Activated naive CD4-positive, alpha-beta T cell treated with anti-CD3 and anti-CD28 coated beads, Interleukin-2, amount 50 U/mL, for 24 hours (primary cell): ENCODE measurements at regions not wholly inside any gene's neighbourhood (a gene's known extent, or its start where the extent isn't known, plus 50 kb on each side); places are given as distances from the start of the nearest gene placed in this dataset.

Source experiments
- H3K27ac Mint-ChIP-seq: one replicate; pipeline ENCODE4 v1.8.0; 2021; ENCODE audit warnings: mild to moderate bottlenecking, mixed read lengths
- H3K27me3 Mint-ChIP-seq: one replicate; pipeline ENCODE4 v1.8.0; 2021; ENCODE audit warnings: mixed read lengths
- H3K36me3 Mint-ChIP-seq: one replicate; pipeline ENCODE4 v1.8.0; 2021; ENCODE audit warnings: mixed read lengths
- H3K4me1 Mint-ChIP-seq: one replicate; pipeline ENCODE4 v1.8.0; 2021; ENCODE audit warnings: mixed read lengths
- H3K4me3 Mint-ChIP-seq: one replicate; pipeline ENCODE4 v1.8.0; 2021; ENCODE audit warnings: mild to moderate bottlenecking, mixed read lengths
- H3K9me3 Mint-ChIP-seq: one replicate; pipeline ENCODE4 v1.8.0; 2021; ENCODE audit warnings: mixed read lengths

DNA sequence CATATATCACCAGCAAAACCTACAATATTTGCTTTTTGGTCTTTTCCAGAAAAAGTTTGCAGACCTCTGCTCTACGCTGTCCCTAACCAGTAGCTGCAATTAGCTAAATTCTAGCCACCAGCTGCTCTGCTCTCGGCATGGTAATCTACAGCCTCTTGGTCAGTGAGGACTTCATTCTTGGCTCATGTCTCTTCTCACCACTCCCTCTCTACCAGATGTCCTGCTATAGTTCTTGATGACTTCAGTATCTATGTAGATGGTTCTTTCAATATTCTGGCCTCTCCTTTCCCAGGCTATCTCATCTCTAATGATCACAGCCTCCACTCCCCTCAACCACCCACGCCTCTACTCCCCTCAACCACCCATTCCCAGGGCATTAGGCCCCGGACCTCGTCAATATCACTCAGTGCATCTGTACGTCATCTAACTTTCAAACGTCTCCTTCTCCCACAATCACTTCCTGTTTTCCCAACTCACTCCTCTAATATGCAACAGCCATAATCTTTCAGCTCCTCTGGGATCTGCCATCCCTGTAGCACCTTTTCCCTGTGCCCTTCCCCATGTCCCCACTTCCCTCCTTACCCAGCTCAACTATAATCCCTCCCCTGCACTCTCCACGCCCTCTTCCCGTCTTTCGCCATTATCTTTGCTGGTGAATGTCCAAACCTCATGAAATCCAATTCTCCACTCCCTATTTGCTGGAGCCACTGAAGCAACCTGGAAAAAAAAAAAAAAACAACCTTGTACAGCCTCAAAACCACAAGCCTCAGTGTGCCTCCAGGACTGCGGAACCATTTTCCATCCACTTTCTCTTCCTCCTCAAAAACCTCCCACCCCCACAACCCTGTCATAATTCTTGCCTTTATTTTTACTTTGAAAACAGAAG lies 429.4 kb upstream of the PROK2 start:
- Mint-ChIP-seq H3K9me3 (no peaks in the 10 kb centered on the region), H3K36me3 (no peaks in the 10 kb centered on the region)

DNA sequence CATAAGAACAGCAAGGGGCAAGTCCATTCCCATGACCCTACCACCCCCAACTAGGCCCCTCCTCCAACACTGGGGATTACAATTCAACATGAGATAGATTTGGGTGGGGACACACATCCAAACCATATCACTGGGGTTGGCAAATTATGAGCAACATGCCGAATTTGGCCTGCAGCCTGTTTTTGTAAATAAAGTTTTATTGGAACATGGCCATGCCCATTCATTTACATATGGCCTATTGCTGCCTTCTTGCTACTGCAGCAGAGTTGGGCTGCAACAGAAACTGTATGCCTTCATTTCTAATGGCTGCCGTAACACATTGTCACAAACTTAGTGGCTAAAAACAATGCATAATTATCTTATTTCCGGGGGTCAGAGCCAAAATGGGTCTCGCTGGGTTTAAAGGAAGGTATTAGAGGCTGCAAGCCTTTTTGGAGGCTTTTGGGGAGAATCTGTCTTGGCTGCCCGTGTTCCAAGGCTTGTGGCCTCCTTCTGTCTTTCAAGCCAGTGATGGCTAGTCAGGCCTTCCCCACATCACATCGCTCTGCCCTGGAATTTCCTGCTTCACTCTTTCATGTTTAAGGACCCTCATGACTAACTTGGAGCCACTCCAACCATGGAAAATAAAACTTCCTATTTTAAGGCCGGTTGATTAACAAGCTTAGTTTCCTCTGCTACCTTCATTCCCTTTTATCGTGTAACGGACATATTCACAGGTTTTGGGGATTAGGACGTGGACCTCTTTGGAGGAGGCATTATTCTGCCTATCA lies 428.5 kb upstream of the PROK2 start:
- Mint-ChIP-seq H3K27ac (no peak overlapping the region), H3K4me1 (peaks cover 5% of the 10 kb centered on the region)

More for the DNA sequence above, 429.4 kb upstream of the PROK2 start:
- peaks cover 5% of the 10 kb centered on the region for H3K4me1 Mint-ChIP-seq
- no peak overlapping the region for H3K27ac Mint-ChIP-seq
- H3K4me3 Mint-ChIP-seq: no peak overlapping the region
- H3K27me3 Mint-ChIP-seq: no peaks in the 10 kb centered on the region

DNA sequence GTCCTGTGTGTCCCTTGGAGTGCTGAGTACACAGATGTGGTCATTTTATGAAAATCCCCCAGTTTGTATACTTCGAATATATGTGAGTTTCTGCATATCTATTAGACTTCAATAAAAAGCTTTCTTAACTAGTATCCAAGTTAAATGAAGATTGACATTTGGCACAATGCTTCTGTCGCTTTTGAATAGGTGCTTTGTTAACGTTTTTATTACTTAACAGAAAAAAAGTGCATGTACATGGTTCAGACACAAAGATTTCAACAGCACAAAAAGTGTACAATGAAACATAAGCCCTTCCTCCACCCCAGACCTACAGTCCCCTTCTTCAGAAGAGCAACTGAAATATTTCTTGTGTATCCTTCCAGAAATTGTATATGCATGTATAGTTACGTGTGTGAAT lies 427.4 kb upstream of the PROK2 start:
- H3K4me1 Mint-ChIP-seq: peaks cover 5% of the 10 kb centered on the region
- no peaks in the 10 kb centered on the region for H3K36me3 Mint-ChIP-seq
- H3K9me3 Mint-ChIP-seq: no peaks in the 10 kb centered on the region
- no peak overlapping the region for H3K27ac Mint-ChIP-seq
- H3K4me3 Mint-ChIP-seq: no peak overlapping the region
- H3K27me3 Mint-ChIP-seq: no peaks in the 10 kb centered on the region

More for the DNA sequence above, 428.5 kb upstream of the PROK2 start:
- no peak overlapping the region for H3K4me3 Mint-ChIP-seq
- no peaks in the 10 kb centered on the region for H3K9me3 Mint-ChIP-seq
- H3K27me3 Mint-ChIP-seq: no peaks in the 10 kb centered on the region
- no peaks in the 10 kb centered on the region for H3K36me3 Mint-ChIP-seq

DNA sequence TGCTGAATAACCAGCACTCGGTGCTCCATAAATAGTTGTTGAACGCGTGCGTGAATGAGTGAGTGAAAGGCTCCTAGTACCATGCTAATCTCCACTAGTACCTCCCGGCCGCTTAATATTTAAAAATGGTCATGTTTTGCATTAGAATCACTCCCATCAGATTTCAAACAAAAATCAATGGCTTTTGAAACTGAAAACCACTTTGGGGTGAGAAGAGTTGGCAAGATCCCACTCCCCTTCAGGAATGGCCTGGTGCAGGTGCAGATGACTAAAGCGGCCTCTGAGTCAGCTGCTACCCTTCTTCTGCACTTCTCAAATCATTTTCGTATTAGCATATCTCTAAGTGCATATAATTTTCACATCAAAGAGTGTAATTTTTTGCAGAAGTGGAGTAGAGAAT lies 425.3 kb upstream of the PROK2 start:
- Mint-ChIP-seq H3K27ac (no peak overlapping the region), H3K4me1 (peaks cover 5% of the 10 kb centered on the region), H3K27me3 (no peaks in the 10 kb centered on the region), H3K9me3 (no peaks in the 10 kb centered on the region), H3K36me3 (no peaks in the 10 kb centered on the region), H3K4me3 (no peak overlapping the region)

DNA sequence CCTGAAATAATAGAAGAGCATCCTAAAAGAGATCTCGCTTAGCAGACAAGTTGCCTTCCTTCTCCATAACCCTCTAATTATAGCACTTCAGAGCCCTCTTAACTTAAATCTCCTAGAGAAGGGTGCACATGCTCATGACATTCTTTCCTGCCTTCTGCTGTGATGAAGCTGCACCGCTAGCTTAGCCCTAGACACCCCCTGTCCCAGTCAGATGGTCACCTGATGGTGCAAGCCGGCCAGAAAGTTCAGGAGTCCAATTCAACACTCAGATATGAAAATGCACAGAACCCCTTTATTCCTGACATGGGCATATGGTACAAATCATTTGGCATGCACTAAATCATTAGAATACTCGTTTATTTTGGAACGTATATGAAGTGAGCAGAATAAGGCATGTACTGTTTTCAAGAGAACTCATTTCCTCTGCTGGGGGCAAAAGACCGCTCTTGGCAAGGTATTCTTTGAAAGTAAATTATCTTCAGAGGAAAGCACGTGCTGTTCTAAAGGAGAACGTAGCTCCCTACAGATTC lies 420.4 kb upstream of the PROK2 start:
- Mint-ChIP-seq H3K9me3 (no peaks in the 10 kb centered on the region), H3K4me1 (peaks cover 2% of the 10 kb centered on the region), H3K27ac (no peak overlapping the region), H3K36me3 (no peaks in the 10 kb centered on the region), H3K27me3 (peaks cover 1% of the 10 kb centered on the region), H3K4me3 (no peak overlapping the region)

DNA sequence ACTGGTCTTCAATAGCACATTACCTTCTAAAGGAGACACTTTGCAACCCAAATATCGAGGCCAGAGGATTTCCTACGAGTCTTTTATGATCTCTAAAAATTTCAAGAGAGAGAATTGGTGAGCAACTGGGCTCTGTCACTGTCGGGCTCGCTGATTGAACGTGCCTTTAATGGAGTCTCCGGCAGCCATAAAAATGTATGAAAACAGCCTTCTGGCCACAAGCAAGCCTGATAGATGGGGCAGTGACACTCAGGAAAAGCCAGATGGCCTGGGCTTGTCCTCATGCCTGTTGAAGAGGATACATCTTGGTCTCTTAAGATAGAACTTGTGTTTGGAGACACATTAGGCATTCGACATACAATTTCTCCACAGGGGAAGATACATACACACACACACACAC lies 419.5 kb upstream of the PROK2 start:
- Mint-ChIP-seq H3K36me3 (no peaks in the 10 kb centered on the region), H3K9me3 (no peaks in the 10 kb centered on the region), H3K27ac (no peak overlapping the region)

DNA sequence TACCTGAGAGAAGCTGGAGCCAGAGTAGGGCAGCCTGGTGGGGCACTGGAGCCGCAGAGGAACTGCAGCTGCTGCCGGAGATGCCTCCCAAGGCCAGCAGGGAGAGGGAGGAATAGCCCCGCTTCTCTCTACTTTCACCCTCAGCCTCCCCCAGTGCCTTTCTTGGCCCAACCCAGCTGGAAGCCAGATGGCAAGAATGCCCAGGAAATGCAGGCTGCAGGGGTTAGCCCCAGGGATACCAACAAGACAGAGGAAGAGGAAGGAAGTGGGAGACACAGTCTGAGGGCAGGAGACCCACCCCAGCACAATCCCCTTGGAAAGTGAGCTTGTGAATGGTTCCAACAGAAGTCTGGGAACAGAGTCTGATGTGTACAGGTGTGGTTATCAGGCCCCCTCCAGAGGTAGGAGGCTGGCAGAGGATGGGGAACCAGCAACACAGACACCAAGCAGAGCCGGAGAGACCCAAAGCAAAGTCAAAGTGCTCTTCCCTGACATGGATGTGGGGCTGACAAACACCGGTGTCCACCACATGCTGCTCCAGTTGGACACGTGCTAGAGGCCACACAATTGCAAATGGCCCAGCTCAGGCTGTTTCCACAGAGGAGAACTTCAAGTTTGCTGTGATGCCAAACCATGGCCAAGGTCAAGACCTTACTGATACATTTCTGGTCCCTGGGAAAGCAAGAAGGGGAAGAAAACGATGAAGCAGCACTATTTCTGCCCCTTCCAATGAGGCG lies 418.8 kb upstream of the PROK2 start:
- Mint-ChIP-seq H3K4me1 (no peaks in the 10 kb centered on the region), H3K27ac (no peak overlapping the region), H3K36me3 (no peaks in the 10 kb centered on the region), H3K4me3 (no peak overlapping the region), H3K9me3 (no peaks in the 10 kb centered on the region), H3K27me3 (peaks cover 1% of the 10 kb centered on the region)

More for the DNA sequence above, 419.5 kb upstream of the PROK2 start:
- Mint-ChIP-seq H3K4me1 (no peaks in the 10 kb centered on the region), H3K27me3 (peaks cover 1% of the 10 kb centered on the region), H3K4me3 (no peak overlapping the region)

DNA sequence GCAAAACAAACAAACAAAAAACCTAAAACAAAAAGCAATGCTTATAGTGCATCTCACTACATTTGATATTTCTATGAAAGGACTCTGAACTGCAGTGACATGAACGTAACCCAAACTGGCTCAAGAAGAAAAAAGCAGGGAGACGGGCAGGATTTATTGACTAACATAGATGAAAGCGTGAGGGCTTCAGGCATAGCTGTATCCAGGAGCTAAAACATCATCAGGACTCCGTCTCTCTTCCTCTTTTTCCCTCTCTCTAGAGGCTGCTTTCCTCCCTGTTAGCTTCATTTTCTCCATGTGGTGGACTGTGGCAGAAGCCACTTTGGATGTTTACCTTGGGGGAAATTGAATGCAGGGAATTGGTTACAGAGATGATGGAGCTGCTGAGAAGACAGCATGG lies 418.2 kb upstream of the PROK2 start:
- Mint-ChIP-seq H3K4me1 (no peaks in the 10 kb centered on the region), H3K4me3 (no peak overlapping the region), H3K27me3 (peaks cover 1% of the 10 kb centered on the region), H3K36me3 (no peaks in the 10 kb centered on the region), H3K9me3 (no peaks in the 10 kb centered on the region), H3K27ac (no peak overlapping the region)

DNA sequence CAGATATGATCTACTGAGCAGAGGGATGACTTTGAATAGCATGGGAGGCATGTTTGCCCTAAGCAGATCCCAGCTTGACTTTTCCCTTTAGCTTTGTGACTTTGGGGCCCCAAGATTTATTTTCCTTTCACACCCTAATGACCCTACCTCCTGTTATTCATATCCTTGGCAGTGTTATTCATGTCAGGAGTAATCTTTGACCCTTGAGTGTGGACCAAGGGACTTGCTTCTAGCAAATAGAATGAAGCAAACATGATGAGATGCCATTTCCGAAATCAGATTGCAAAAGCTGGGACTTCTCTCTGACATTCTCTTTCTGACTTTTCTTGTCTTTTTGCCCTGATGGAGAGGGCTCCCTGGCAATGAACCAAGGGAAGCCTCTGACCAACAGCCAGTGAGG lies 415.4 kb upstream of the PROK2 start:
- Mint-ChIP-seq H3K4me3 (no peak overlapping the region), H3K36me3 (no peaks in the 10 kb centered on the region), H3K27me3 (peaks cover 1% of the 10 kb centered on the region), H3K27ac (no peak overlapping the region), H3K4me1 (no peaks in the 10 kb centered on the region), H3K9me3 (no peaks in the 10 kb centered on the region)

DNA sequence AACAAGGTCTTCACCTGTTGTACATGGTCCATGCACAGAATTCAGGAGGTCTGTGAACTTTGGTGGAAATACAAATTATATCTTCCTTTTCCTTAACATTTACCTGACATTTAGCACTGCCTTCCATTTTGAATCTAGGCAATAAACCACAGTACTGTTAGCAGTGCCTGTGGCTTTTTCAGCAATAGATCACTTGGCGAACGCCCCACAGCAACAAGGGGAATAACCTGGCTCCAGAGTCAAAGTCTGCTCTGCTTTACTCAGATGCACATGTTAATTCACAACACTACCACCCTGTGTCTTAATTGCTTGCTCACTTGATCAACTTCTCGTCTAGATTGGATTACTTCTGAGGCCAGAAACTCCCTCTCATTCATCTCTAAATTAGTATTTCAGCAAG lies 414.6 kb upstream of the PROK2 start:
- Mint-ChIP-seq H3K4me1 (no peaks in the 10 kb centered on the region), H3K4me3 (no peak overlapping the region), H3K36me3 (no peaks in the 10 kb centered on the region)

DNA sequence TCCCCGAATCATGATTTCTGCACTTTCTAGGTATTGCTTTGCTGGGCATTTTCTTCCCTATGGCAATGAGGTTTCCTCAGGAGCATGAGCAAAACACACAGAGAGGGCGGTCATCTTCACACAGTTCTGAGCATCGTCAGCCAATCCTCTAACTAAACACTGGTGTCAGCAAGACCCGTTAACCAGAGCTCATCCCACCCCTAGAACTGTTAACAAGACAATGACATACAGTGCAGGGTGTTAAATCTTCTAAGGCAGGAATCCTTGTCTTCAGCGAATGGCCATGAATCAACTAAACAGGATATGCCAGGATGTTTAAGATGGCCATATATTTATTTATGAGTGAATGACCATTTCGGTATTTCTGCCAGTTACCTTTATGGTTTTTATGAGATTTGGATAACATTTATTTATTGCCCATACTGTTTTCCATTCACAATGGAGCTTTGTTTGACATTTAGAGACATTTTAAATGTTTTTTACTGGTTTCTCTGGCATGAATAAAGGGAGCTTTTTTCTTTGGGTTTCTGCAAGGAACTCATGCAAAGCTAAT lies 411.5 kb upstream of the PROK2 start:
- no peaks in the 10 kb centered on the region for H3K36me3 Mint-ChIP-seq

More for the DNA sequence above, 414.6 kb upstream of the PROK2 start:
- H3K27ac Mint-ChIP-seq: no peak overlapping the region
- H3K27me3 Mint-ChIP-seq: peaks cover 1% of the 10 kb centered on the region
- no peaks in the 10 kb centered on the region for H3K9me3 Mint-ChIP-seq

DNA sequence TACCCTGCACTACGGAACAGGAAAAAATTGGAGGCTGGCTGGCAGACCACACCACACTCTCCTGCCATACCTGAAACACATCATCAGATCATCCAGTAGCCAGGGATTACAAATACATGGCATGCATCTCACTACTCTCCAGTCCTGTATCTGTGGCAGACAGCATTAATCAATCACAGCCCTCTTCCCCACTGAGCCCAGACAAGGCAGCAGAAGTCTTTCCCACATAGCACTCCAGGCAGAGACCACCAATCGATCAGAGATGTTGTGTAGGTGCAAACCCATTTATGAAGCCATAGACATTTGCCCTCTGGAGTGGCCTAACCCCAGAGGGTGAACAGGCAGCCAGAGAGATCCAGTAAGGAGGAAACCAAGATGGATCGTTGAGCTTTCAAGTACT lies 410.9 kb upstream of the PROK2 start:
- Mint-ChIP-seq H3K9me3 (peaks cover 5% of the 10 kb centered on the region), H3K4me1 (no peaks in the 10 kb centered on the region), H3K27ac (no peak overlapping the region), H3K36me3 (no peaks in the 10 kb centered on the region), H3K4me3 (no peak overlapping the region), H3K27me3 (no peaks in the 10 kb centered on the region)

More for the DNA sequence above, 411.5 kb upstream of the PROK2 start:
- no peak overlapping the region for H3K4me3 Mint-ChIP-seq
- no peak overlapping the region for H3K27ac Mint-ChIP-seq
- no peaks in the 10 kb centered on the region for H3K27me3 Mint-ChIP-seq
- H3K4me1 Mint-ChIP-seq: no peaks in the 10 kb centered on the region
- peaks cover 5% of the 10 kb centered on the region for H3K9me3 Mint-ChIP-seq

DNA sequence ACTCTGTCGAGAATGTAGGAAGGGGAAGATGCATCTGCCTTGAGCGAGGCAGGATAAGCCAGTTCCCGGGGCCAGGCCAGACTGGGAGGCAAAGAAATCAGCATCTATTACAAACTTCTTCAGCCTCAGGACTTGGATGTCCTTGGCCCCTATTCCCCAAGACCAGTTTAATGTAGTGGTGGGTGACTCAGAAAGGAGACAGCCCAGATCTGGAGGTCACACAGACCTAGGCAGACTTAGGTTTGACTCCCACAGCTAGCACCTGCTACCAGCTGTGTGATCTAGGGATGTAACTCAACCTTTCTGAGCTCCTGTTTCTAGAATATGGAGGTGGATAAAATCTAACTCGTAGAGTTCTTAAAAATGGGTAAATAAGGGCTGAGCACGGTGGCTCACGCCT lies 409.5 kb upstream of the PROK2 start:
- no peak overlapping the region for H3K27ac Mint-ChIP-seq
- peaks cover 5% of the 10 kb centered on the region for H3K9me3 Mint-ChIP-seq

DNA sequence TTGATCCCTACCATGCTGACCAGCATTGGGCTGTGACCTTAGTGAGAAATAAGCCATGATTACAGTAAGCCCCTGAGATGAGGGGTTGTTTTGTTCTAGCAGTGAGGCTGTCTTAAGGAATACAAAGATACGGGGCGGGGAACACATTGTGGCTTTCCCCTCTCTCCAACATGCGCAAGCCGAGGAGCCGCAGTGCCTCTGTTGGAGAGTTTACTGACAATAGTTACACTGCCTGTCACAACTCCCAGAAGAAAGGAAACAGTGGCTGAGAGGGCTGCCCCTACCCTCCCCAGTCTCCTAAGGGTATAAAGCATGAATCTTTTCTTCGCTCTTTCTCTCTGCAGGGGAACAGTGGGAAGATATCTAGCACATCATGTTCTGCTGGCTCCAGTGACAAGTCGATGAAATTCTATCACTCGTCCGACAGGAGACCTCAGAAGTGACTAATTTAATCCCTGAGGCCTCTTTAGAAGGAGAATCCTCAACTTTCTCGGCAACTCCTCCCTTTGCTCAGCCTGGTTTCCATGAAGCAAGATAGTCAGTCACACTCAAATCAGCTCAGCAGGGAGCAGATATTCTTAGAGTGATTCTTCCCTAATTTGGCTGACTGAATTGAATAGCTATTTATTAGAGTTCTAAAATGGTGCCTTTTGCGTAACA lies 409.0 kb upstream of the PROK2 start:
- peaks cover 9% of the 10 kb centered on the region for H3K4me1 Mint-ChIP-seq
- no peak overlapping the region for H3K4me3 Mint-ChIP-seq
- H3K27ac Mint-ChIP-seq: no peak overlapping the region
- H3K9me3 Mint-ChIP-seq: peaks cover 5% of the 10 kb centered on the region
- no peaks in the 10 kb centered on the region for H3K36me3 Mint-ChIP-seq
- no peaks in the 10 kb centered on the region for H3K27me3 Mint-ChIP-seq

More for the DNA sequence above, 409.5 kb upstream of the PROK2 start:
- H3K4me3 Mint-ChIP-seq: no peak overlapping the region
- H3K36me3 Mint-ChIP-seq: no peaks in the 10 kb centered on the region
- H3K27me3 Mint-ChIP-seq: no peaks in the 10 kb centered on the region
- H3K4me1 Mint-ChIP-seq: peaks cover 4% of the 10 kb centered on the region

DNA sequence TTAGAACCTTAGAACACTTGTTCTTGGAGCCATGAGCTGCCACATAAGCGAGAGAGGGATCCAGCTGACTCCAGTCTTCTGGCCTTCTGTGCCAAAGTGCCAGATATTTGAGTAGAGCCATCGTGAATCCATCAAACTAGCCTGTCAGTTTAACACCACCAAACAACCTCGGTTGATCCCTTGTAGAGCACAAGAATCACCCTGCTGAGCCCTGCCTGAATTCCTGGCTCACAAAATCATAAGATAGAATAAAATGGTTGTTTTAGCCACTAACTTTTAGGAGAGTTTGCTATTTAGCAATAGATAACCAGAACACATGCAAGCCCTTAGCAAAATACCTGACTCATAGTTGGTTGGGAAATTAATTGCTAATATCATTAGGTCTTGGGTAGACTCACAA lies 407.6 kb upstream of the PROK2 start:
- H3K4me3 Mint-ChIP-seq: no peak overlapping the region
- no peaks in the 10 kb centered on the region for H3K36me3 Mint-ChIP-seq
- H3K9me3 Mint-ChIP-seq: peaks cover 5% of the 10 kb centered on the region
- no peaks in the 10 kb centered on the region for H3K27me3 Mint-ChIP-seq
- peaks cover 16% of the 10 kb centered on the region for H3K4me1 Mint-ChIP-seq
- H3K27ac Mint-ChIP-seq: no peak overlapping the region
